ENCODE measurements at regions not wholly inside any gene's neighbourhood (a gene's known extent, or its start where the extent isn't known, plus 50 kb on each side); places are given as distances from the start of the nearest gene placed in this dataset.
"Not testable (repeated sequence)": the region's sequence is repeated elsewhere in the genome, so short reads cannot be mapped to it uniquely, and the experiment has no call there.

GRCh38 chr3:118536764-118537163 is 497.9 kb downstream of the IGSF11 start:
- no peaks in the 10 kb centered on the region for H3K36me3 ChIP-seq
- 66 to 84% methylated on average over 3 of the region's 3 CpGs for WGBS, 2 donors
- no peaks in the 10 kb centered on the region for H3K9me3 ChIP-seq
- no peaks in the 10 kb centered on the region for H3K27me3 ChIP-seq
- DNase-seq = no peak
- intact Hi-C loops (cut with DNase I) = no loop called here
- no peak overlapping the region for H3K4me3 ChIP-seq (replicated peaks in 1 of 3)
- TF ChIP-seq POLR2A (IDR thresholded peaks at IDR 0.05) (no peak), CTCF (IDR thresholded peaks at IDR 0.05) (no peak)
- no peak overlapping the region for H3K27ac ChIP-seq
- no peaks in the 10 kb centered on the region for H3K4me1 ChIP-seq

GRCh38 chr3:118537454-118537853 is 497.2 kb downstream of the IGSF11 start:
- intact Hi-C loops (cut with DNase I) = no loop called here
- TF ChIP-seq CTCF (IDR thresholded peaks at IDR 0.05) (no peak), POLR2A (IDR thresholded peaks at IDR 0.05) (no peak)

GRCh38 chr3:118538187-118538586 is 496.5 kb downstream of the IGSF11 start:
- Histone ChIP-seq H3K27ac (no peak overlapping the region), H3K27me3 (no peaks in the 10 kb centered on the region), H3K4me1 (no peaks in the 10 kb centered on the region), H3K4me3 (replicated peaks in 1 of 3) (no peak overlapping the region), H3K9me3 (no peaks in the 10 kb centered on the region), H3K36me3 (no peaks in the 10 kb centered on the region)
- WGBS, 2 donors = 97% methylated on average over 1 of the region's 1 CpG
- intact Hi-C loops (cut with DNase I) = no loop called here
- no peak for DNase-seq
- TF ChIP-seq CTCF (IDR thresholded peaks at IDR 0.05) (no peak), POLR2A (IDR thresholded peaks at IDR 0.05) (no peak)

More at GRCh38 chr3:118537454-118537853, 497.2 kb downstream of the IGSF11 start:
- H3K4me3 ChIP-seq (replicated peaks in 1 of 3) = no peak overlapping the region
- no peak overlapping the region for H3K27ac ChIP-seq
- no peaks in the 10 kb centered on the region for H3K9me3 ChIP-seq
- no peaks in the 10 kb centered on the region for H3K27me3 ChIP-seq
- no peaks in the 10 kb centered on the region for H3K4me1 ChIP-seq
- no peak for DNase-seq
- WGBS, 2 donors = 89 to 90% methylated on average over 2 of the region's 2 CpGs
- H3K36me3 ChIP-seq = no peaks in the 10 kb centered on the region

- intact Hi-C loops (cut with DNase I); H3K27me3 ChIP-seq; H3K27ac ChIP-seq; H3K9me3 ChIP-seq; H3K4me1 ChIP-seq; H3K36me3 ChIP-seq; H3K4me3 ChIP-seq (replicated peaks in 1 of 3); DNase-seq: not testable (repeated sequence)
- WGBS, 2 donors = 44 to 55% methylated on average over 13 of the region's 13 CpGs
Observed at GRCh38 chr3:118539820-118540447, 494.7 kb downstream of the IGSF11 start.

- H3K27ac ChIP-seq; intact Hi-C loops (cut with DNase I); H3K4me3 ChIP-seq (replicated peaks in 1 of 3); H3K36me3 ChIP-seq; DNase-seq; H3K27me3 ChIP-seq; H3K4me1 ChIP-seq; H3K9me3 ChIP-seq: not testable (repeated sequence)
- WGBS, 2 donors = 32 to 40% methylated on average over 5 of the region's 5 CpGs
Observed at GRCh38 chr3:118540448-118540821, 494.2 kb downstream of the IGSF11 start.

GRCh38 chr3:118540826-118541225 is 493.8 kb downstream of the IGSF11 start:
- no peaks in the 10 kb centered on the region for H3K4me1 ChIP-seq
- no peaks in the 10 kb centered on the region for H3K9me3 ChIP-seq
- H3K4me3 ChIP-seq (replicated peaks in 1 of 3) = no peak overlapping the region
- H3K36me3 ChIP-seq = no peaks in the 10 kb centered on the region
- DNase-seq = no peak
- intact Hi-C loops (cut with DNase I) = no loop called here
- H3K27ac ChIP-seq = no peak overlapping the region
- TF ChIP-seq CTCF (IDR thresholded peaks at IDR 0.05) = no peak
- no peak for TF ChIP-seq POLR2A (IDR thresholded peaks at IDR 0.05)
- H3K27me3 ChIP-seq = no peaks in the 10 kb centered on the region
- WGBS, 2 donors = 88 to 90% methylated on average over 1 of the region's 1 CpG

Data from thyroid gland (tissue), 4 donors.